Suppressor macrophage treated with lipopolysaccharide for 1 hour (primary cell): ENCODE measurements at regions not wholly inside any gene's neighbourhood (a gene's known extent, or its start where the extent isn't known, plus 50 kb on each side); places are given as distances from the start of the nearest gene placed in this dataset.

ENCODE experiments used
- DNase-seq, 3 donors: peaks; one replicate each; pipeline ENCODE4 v3.0.0-alpha.2; 2020 to 2022

- DNase-seq, result no peak
Measured at GRCh38 chr6:163844761-163845160, 430.2 kb downstream of the QKI start.

GRCh38 chr6:163844357-163844756 lies 429.8 kb downstream of the QKI start:
- DNase-seq, result no peak

DNA sequence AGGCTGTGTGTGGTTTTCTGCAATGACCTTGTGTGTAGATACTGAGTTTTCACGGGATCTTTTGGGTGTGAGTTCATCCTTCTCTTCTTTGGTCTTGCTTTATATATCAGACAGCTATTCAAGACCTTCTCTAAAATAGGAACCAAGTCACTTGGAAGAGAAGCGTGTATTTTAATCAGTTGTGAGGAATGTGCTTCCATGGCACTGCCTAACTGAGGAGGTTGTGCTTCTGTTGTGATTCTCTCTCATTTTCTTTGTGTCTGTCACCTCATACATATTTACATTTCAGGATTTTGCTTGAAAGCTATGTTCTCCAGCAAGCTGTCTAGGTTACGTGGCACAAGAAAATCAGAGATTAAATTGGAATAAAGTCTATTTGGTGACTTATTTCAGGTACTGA lies 428.7 kb downstream of the QKI start:
- DNase-seq, result no peak

- DNase-seq, result no peak
Measured at GRCh38 chr6:163842467-163842866, 427.9 kb downstream of the QKI start.

- DNase-seq, result no peak
Measured at GRCh38 chr6:163841733-163842132, 427.2 kb downstream of the QKI start.

DNA sequence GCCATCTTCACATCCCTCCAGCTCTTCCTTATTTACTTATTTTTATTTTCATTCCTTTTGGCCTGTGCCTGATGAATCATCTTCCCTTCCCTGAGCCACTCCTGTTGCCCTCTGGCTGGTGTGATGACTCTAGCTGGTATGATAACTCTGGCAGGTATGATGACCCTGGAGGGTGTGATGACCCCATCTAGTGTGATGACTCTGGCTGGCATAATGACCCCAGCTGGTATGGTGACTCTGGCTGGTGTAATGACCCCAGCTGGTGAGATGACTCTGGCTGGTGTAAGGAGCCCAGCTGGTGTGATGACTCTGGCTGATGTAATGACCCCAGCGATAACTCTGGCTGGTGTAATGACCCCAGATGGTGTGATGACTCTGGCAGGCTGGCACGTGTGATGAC lies 426.8 kb downstream of the QKI start:
- DNase-seq, result no peak

DNA sequence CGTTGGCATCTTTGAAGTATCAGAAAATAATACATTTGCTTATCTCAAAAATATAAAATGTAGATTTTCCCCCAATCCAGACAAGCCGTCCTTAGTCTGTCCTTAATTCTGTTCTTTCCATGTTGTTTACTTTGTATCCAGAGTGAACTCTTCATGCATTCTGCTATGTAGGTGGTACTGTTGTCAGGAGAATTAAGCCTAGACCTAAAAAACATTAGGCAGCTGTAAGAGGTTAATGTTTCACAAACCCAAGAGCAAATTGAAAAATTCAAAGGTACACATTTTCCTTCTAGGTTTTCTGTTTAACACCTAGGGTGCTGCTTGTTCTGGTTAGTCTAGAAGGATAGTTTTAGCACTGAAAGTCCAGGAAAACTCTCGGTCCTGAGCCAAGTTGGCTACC lies 426.4 kb downstream of the QKI start:
- DNase-seq, result no peak

GRCh38 chr6:163839296-163839695 lies 424.8 kb downstream of the QKI start:
- DNase-seq, result no peak

- no peak for DNase-seq
Measured at GRCh38 chr6:163837691-163838431, 423.3 kb downstream of the QKI start.

DNA sequence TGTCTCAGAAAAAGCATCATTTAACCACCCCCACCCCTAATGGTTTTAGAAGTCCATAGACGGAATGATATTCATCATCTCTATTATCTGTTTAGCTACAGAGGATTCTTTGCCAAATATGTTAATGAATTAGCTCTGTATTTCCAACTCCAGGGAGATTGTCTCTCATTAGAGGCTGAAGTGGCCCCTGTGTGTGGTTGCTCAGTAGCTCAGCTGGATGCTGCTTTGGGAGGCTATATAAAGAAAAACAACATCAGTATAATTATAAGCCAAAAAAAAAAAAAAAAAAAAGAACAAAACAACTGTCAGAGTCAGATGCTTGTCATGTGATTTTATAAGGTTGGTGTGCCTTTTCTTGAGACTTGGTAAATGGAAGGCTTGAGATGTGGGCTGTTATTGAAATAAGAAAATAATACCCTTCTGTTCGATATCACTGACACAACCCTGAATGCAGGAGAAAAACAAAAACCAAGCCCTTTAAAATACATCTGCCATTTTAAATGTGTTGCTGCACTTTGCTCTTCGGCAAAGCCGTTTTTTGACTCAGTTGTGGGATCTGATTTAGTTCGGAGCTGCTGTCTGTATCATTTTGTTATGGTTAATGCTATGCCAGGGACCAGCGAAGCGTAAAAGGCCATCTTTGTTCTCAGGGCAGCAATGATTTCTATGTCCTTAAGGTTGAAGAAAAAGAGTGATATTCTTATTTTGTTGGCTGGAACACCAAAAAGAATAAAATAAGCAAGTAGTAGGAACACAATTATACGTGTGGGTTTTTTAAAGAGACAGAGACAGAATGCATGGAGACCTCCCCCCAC lies 422.6 kb downstream of the QKI start:
- DNase-seq, result no peak

DNA sequence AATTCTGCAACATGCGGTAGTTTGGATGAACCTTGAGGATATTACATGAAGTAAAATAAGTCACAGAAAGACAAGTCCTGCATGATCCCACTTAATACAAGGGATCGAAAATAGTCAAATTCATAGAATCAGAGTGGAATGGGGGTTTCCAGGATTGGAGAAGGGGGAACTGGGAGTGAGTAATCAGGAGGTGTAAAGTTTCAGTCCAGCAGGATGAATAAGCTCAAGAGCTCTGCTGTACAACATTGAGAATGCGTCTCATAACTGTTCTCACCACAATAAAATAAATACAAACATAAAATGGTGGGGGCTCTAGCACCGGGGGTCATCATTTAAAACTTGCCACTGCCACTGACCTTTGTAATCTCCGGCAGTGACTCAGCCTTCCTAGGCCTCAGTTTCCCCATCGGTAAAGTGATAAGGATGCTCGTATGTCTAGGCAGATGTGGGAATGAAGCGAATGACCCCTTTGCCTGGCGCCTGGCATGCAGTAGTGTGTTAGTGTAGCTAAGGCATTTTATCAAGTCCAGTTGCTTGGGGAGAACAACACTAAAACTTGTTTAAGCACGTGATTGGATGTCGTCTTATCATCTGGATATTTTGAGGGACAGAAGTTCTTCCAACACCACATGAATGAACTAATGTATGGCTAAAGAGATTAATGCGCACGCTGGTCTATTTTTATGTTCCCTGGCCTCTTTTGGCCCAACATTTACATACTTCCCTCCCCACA lies 421.1 kb downstream of the QKI start:
- DNase-seq, result peak; percentile 14 to 51 (median 39)

DNA sequence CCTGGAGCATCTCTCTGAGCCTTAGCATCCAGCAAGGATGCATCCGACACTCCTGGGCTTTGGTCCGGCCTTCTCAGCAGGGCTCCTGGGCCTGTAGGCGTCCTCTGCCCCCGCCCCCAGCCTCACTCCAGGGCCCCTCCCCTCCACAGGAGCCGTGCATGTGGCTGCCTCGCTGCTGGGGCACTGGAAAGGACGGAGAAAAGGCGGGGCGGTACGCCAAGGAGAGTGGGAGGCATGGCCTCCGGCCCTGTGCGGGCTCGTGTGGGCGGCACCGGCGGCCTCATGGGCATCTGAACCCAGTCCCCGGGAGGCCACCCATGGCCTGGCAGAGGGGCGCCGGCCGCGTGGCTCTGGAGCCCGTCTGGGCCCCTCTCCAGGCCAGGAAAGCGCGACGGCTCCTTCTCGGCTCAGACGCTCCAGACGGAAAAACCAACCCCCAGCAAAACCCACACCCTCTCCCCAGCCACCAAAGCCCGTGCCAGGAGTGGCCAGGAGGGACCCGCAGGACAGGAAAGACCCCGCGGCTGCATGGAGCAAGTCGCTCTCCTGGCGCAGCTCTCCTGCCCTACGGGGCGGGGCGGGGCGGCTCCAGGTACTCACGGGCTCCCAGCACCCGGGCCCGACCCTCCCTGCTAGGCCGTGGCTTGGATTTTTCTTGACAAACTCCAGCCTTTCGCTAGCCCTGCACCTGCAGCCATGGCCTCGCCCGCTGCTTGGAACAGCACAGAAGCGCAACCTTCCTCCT lies 419.9 kb downstream of the QKI start:
- DNase-seq, result no peak

DNA sequence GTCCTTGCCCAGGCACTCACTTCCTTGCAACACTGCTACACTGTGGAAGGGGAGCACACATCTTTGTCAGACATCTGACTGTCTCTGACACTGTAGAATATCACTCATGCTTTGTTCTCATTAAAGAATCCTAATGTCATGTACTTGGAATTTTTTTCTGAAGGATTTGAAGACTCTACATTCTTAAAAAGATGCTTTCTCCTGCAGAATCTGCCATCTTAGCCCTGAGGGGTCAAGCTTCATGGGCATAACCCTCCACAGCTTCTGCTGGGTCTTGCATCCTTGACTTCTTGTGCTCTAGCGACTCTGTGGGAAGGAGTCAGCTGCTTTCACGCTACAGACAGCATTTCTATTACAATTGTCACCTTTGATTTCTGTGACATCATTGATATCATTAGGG lies 417.2 kb downstream of the QKI start:
- no peak for DNase-seq

DNA sequence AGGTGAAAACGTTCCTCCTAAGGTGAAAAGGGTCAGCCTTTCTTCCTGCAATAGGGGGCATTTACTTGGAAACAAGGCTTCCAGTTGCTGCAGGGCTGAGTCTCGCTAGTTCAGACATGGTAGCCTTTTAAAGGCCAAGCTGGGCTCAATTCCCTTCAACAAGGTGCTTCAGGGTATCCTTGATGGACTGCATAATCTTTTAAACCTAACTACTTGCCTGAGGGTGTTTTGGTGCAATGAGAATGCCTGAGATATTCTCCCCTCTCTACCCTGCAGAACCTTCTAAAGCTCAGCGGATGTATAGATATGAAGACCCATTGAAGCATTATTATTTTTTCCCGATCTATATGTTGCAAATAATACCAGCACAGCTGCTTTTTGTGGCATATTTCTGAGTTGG lies 416.1 kb downstream of the QKI start:
- no peak for DNase-seq

DNA sequence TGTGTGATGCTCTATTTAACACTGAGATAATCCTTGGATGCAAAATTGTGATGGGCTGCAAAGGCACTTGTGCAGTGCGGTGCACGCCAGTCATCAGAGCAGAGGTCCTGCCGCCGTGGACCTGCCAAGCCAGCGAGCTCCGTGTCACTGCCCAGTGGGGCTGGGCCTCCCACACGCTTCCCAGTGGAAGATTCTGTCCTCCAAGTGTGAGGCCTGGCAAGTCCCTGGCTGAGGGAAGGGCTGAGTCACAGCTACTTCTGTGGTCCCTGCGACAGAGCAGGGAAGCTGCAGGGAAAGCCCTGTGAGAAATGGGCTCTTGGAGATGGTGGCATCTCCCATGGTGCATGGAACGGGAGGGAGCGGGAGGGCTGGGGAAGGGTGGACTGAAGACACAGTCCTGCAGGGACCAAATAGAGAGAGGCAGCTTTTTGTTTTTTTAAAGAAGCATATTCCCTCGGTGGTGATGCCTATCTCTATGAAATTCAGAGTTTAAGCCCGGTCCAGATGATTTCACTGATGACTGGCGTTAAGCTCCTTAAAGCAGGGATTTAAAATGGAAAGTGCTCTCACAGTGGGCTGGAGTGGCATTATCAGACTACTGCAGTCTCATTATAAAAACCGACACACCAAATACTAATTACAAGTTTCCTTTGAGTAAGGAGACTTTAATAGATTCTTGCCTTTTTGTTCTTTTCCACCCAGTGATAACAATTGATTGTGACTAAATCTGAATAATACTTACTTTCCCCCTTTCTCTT lies 413.7 kb downstream of the QKI start:
- peak in 2 of 3 donors; percentile 5 to 13 for DNase-seq

DNA sequence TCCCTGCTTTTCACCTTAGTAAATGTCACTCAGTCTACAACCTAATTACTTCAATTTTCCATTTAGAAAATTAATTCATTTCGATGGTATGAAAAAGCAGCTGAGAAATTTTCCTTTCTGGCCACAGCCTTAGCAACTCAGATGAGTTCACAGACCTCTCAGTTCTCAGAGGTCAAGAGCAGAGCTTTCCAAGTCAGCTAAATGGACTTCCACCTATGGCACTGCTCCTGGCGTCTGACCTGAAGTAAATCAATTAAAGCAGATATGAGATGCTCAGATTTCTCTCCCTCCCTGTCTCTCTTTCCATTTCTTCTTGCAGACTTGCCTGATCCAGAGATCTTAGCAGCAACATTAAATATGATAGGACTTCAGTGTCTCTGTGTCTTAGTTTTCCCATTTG lies 412.6 kb downstream of the QKI start:
- DNase-seq, result no peak

GRCh38 chr6:163826629-163827028 lies 412.1 kb downstream of the QKI start:
- DNase-seq, result no peak

GRCh38 chr6:163825033-163825432 lies 410.5 kb downstream of the QKI start:
- no peak for DNase-seq

- DNase-seq, result no peak
Measured at GRCh38 chr6:163823577-163823976, 409.1 kb downstream of the QKI start.

GRCh38 chr6:163820745-163821458 lies 406.4 kb downstream of the QKI start:
- no peak for DNase-seq

DNA sequence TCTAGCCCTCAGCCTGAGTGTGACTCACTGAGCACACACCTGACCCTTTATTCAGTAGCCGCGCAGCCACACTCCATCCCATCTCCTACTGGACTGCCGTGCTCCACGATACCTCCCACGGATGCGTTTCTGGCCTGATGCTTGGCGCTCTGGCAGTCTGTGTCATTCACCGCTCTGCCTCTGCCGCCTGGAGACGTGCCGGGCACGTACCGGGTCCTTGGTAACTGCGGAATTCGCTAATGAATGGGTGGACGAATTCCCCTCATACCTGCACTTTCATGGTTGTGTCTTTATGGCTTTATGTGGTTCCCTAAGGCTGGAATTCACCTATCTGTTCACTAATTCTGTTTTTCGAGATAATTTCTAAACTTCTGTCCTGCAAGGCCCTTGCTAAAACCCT lies 405.7 kb downstream of the QKI start:
- no peak for DNase-seq

DNA sequence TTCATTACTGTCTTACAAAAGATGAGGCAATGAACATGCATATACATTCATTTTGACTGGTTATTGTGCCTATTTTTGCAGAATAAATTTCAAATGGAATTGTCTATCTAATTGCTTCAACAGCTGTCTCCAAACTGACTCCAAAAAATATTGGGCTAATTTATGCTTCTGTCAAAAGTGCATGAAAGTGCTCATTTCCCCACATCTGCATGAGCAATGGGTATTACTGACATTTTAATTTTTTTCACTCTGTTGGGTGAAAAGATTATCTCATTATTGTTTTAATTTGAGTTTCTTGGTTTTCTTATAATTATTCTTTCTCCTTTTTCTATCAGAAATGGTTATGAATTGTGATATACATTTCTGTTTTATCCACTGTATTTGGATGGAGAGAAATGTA lies 404.2 kb downstream of the QKI start:
- DNase-seq, result no peak
